Activated CD4-positive, alpha-beta T cell treated with anti-CD3 and anti-CD28 coated beads, Interleukin-2, amount 50 U/mL, for 4 hours (primary cell): ENCODE measurements at regions not wholly inside any gene's neighbourhood (a gene's known extent, or its start where the extent isn't known, plus 50 kb on each side); places are given as distances from the start of the nearest gene placed in this dataset.

Experiments
- DNase-seq, 2 experiments: peaks; one replicate each; pipeline ENCODE4 v3.0.0-alpha.2; 2020

- no peak for DNase-seq
These were observed 153.4 kb downstream of the OLFM1 start for GRCh38 chr9:135240871-135241311.

GRCh38 chr9:135241381-135242048 is 154.0 kb downstream of the OLFM1 start:
- DNase-seq: no peak

- no peak for DNase-seq
These were observed 154.6 kb downstream of the OLFM1 start for GRCh38 chr9:135242049-135242396.

GRCh38 chr9:135242406-135242805 is 154.9 kb downstream of the OLFM1 start:
- no peak for DNase-seq

- no peak for DNase-seq
These were observed 156.0 kb downstream of the OLFM1 start for GRCh38 chr9:135243201-135244190.

- DNase-seq: no peak
These were observed 157.1 kb downstream of the OLFM1 start for GRCh38 chr9:135244271-135245221.

GRCh38 chr9:135245482-135246247 is 158.2 kb downstream of the OLFM1 start:
- no peak for DNase-seq

- no peak for DNase-seq
These were observed 159.1 kb downstream of the OLFM1 start for GRCh38 chr9:135246248-135247205.

GRCh38 chr9:135247227-135247930 is 159.9 kb downstream of the OLFM1 start:
- no peak for DNase-seq

- DNase-seq: no peak
These were observed 160.6 kb downstream of the OLFM1 start for GRCh38 chr9:135248111-135248510.

GRCh38 chr9:135248721-135249120 is 161.3 kb downstream of the OLFM1 start:
- no peak for DNase-seq

GRCh38 chr9:135249191-135249590 is 161.7 kb downstream of the OLFM1 start:
- DNase-seq: no peak

GRCh38 chr9:135249711-135250110 is 162.2 kb downstream of the OLFM1 start:
- DNase-seq: no peak

GRCh38 chr9:135251331-135251761 is 163.9 kb downstream of the OLFM1 start:
- no peak for DNase-seq

GRCh38 chr9:135251996-135252760 is 164.7 kb downstream of the OLFM1 start:
- no peak for DNase-seq

- no peak for DNase-seq
These were observed 165.5 kb downstream of the OLFM1 start for GRCh38 chr9:135252980-135253304.

- DNase-seq: no peak
These were observed 166.0 kb downstream of the OLFM1 start for GRCh38 chr9:135253305-135254004.

GRCh38 chr9:135254176-135255032 is 166.9 kb downstream of the OLFM1 start:
- DNase-seq: no peak
